ENCODE measurements at regions not wholly inside any gene's neighbourhood (a gene's known extent, or its start where the extent isn't known, plus 50 kb on each side); places are given as distances from the start of the nearest gene placed in this dataset.

DNA sequence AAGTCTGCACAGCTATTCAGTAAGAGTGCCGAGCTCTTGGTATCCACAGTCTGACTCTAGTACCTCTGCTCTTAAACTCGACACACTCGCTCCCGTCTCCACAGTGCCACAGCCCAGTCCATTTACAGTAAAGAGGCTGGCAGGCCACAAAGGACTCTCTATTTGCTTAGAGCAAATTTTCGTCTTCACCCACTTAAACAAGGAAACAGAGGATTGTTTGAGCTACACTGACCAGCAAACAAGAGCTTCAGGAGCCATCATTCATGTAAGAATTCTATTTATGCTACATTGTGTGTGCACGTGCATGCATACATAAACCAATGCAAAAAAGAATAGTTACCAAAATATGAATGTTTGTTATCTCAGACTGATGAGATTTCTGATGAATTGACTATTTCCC is 290.2 kb downstream of the USP46 start:
- TF ChIP-seq, protein P1, sequence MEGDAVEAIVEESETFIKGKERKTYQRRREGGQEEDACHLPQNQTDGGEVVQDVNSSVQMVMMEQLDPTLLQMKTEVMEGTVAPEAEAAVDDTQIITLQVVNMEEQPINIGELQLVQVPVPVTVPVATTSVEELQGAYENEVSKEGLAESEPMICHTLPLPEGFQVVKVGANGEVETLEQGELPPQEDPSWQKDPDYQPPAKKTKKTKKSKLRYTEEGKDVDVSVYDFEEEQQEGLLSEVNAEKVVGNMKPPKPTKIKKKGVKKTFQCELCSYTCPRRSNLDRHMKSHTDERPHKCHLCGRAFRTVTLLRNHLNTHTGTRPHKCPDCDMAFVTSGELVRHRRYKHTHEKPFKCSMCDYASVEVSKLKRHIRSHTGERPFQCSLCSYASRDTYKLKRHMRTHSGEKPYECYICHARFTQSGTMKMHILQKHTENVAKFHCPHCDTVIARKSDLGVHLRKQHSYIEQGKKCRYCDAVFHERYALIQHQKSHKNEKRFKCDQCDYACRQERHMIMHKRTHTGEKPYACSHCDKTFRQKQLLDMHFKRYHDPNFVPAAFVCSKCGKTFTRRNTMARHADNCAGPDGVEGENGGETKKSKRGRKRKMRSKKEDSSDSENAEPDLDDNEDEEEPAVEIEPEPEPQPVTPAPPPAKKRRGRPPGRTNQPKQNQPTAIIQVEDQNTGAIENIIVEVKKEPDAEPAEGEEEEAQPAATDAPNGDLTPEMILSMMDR (conservative IDR thresholded peaks at IDR 0.05; ENCODE audit: low read length), result no peak
- no peak for TF ChIP-seq EZH2phosphoT487 (IDR thresholded peaks at IDR 0.05; ENCODE audit: borderline replicate concordance, low read depth, low read length)
